Calu3 (cell line): ENCODE measurements at regions not wholly inside any gene's neighbourhood (a gene's known extent, or its start where the extent isn't known, plus 50 kb on each side); places are given as distances from the start of the nearest gene placed in this dataset.
A peak's percentile ranks its signal among the peaks of the same experiment; 100 is the strongest.

ENCODE experiments used
- BruUV-seq: library from RNA; stranded (reverse); fragments of 400-500 nt; replicated peaks from 2 replicates; lab custom pipeline; 2021; lab: Mats Ljungman, UMichigan
- CTCF ChIA-PET: fragments of 300-600 bp; sonication (Branson Sonifier 250); formaldehyde crosslinking; loops from one replicate; lab custom pipeline; 2022; ENCODE audit warnings: antibody characterized with exemption; lab: Charles Lee
- DNase-seq: peaks from one replicate; pipeline ENCODE4 v3.0.0; 2022
- H3K27ac Mint-ChIP-seq: one replicate; pipeline ENCODE4 v1.8.0; 2022; ENCODE audit warnings: mixed read lengths; ENCODE audit not compliant: unreplicated experiment
- H3K27me3 Mint-ChIP-seq: one replicate; pipeline ENCODE4 v1.8.0; 2022; ENCODE audit warnings: mixed read lengths; ENCODE audit not compliant: unreplicated experiment
- H3K36me3 Mint-ChIP-seq: one replicate; pipeline ENCODE4 v1.8.0; 2022; ENCODE audit warnings: mild to moderate bottlenecking, moderate library complexity, mixed read lengths; ENCODE audit not compliant: insufficient read depth, unreplicated experiment
- H3K4me1 Mint-ChIP-seq: one replicate; pipeline ENCODE4 v1.8.0; 2022; ENCODE audit warnings: mild to moderate bottlenecking, low read depth, mixed read lengths; ENCODE audit not compliant: unreplicated experiment
- H3K4me3 Mint-ChIP-seq: one replicate; pipeline ENCODE4 v1.8.0; 2022; ENCODE audit warnings: mild to moderate bottlenecking, low read depth, moderate library complexity, mixed read lengths; ENCODE audit not compliant: unreplicated experiment
- H3K9me3 Mint-ChIP-seq: one replicate; pipeline ENCODE4 v1.8.0; 2022; ENCODE audit warnings: low read depth, mixed read lengths; ENCODE audit not compliant: unreplicated experiment
- CTCF ChIP-seq: fragments of 200-600 bp; IDR thresholded peaks from one replicate; pipeline ENCODE4 v1.8.0; 2022; ENCODE audit warnings: antibody characterized with exemption; ENCODE audit not compliant: unreplicated experiment
- intact Hi-C: fragments of 100-400 bp; cut with micrococcal nuclease; formaldehyde crosslinking; loops from one replicate; pipeline ENCODE4 v1.10.0; 2022; ENCODE audit not compliant: unreplicated experiment

GRCh38 chr2:240255165-240255491 is 114.7 kb upstream of the OTOS start:
- Mint-ChIP-seq H3K4me3 (peak overlapping the region; percentile 53), H3K9me3 (no peaks in the 10 kb centered on the region), H3K4me1 (peaks cover 27% of the 10 kb centered on the region), H3K27ac (no peak overlapping the region), H3K36me3 (peaks cover 12% of the 10 kb centered on the region), H3K27me3 (no peaks in the 10 kb centered on the region)
- CTCF ChIA-PET, result interaction anchor here (1.1 to 1.5 kb wide), 3 partner anchors 17 to 115 kb away, joined by 3 to 4 read pairs (median 3); no protein-coding TSS in a partner anchor
- no TSS peak for BruUV-seq
- TF ChIP-seq CTCF, result no peak
- no peak for DNase-seq
- intact Hi-C loops, result loop anchor here (10.0 kb wide), 1 partner anchor 120 kb away; no protein-coding TSS in a partner anchor

DNA sequence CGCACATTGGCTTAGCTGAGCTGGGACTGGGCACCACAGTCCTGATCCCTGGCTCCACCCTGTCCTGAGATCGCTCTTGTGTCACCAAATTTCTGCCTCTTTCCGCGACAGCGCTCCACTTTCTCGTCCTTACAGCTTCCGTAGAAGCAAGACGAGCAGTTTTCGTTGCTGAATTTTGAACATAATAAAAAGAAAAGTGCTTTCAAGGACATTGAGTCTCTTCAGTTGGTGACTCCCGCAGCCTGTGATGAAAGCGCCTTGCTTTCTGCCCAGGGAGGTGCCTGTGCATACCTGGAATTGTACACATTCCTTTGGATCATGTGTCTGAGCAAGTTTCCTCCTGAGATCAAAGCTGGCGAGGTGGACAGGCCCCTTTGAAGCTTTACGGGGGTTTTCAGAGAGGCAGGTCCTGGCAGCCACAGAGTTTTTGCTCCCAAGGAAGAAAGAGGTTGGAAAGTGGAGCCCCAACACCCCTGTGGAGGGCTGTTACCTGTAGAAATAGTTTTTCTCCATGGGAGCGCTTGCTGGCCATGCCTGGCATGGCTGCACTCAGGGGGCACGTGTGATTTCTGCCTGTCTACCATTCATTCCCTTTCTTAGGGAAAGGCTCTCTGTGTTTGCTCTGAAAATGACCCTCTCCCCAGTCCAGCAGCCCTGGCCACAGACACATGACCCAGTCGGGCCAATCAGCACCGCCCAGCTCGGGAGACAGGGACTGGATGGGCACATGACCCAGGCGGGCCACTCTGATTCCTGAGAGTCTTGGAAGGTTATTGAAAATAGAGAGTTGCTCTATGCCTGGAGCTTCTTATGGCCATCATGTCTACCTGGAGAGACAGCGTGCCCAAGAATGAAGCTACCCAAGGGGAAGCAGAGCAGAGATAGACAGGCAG is 115.6 kb upstream of the OTOS start:
- Mint-ChIP-seq H3K4me1 (peaks cover 20% of the 10 kb centered on the region), H3K36me3 (peaks cover 12% of the 10 kb centered on the region), H3K27ac (peak overlapping the region; percentile 77), H3K4me3 (peak overlapping the region; percentile 53), H3K27me3 (no peaks in the 10 kb centered on the region), H3K9me3 (no peaks in the 10 kb centered on the region)
- BruUV-seq, result no TSS peak
- TF ChIP-seq CTCF, result no peak
- CTCF ChIA-PET, result interaction anchor here (1.1 to 1.5 kb wide), 3 partner anchors 18 to 114 kb away, joined by 3 to 4 read pairs (median 3); no protein-coding TSS in a partner anchor
- intact Hi-C loops, result loop anchor here (10.0 kb wide), 1 partner anchor 119 kb away; no protein-coding TSS in a partner anchor
- DNase-seq, result peak; percentile 68

DNA sequence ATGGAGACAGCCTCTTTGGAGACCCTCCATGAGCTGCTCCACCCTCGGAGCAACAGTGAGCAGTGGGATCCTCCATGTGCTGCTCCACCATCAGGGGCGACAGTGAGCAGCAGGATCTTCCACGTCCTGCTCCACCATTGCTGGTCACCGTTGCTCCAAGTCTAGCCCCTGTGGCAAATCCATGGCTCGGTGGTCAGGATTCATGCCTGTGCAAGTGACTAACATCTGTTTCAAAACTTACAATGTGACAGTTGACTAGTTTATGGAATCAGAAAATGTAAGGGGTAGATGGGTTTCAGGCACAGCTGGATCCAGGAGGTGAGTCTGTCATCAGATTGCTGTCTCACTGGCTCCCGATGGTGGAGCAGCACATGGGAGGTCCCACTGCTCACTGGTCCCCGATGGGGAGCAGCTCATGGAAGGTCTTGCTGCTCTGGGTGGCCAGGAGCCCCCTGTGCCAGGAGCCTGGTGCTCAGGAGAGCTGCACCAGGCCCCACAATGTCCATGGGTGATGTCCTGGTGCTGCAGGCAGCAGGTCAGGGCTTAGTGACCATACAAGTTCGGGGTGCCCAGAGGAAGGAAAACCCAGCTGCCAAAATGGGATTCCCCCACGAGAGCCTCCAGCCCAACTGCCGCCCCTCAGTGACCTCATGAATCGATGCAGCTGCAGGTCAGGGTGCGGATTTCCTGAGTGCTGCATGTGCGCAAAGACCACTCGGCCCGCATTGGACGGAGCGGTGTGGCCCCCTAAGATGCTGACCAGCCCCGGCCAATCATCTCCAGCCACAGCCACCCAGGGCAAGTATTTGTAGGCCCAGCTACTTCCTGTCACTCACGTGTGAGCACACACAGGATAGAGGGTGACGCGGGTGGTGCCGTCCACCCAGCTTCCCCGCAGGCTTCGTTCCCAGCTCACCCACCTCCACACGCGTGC is 116.5 kb upstream of the OTOS start:
- H3K4me1 Mint-ChIP-seq, result peaks cover 20% of the 10 kb centered on the region
- CTCF ChIA-PET, result no interaction called here
- TF ChIP-seq CTCF, result no peak
- H3K36me3 Mint-ChIP-seq, result peaks cover 12% of the 10 kb centered on the region
- no TSS peak for BruUV-seq
- H3K27me3 Mint-ChIP-seq, result no peaks in the 10 kb centered on the region
- intact Hi-C loops, result loop anchor here (10.0 kb wide), 1 partner anchor 118 kb away; no protein-coding TSS in a partner anchor
- peaks cover 6% of the 10 kb centered on the region for H3K9me3 Mint-ChIP-seq
- H3K27ac Mint-ChIP-seq, result peak overlapping the region; percentile 77
- DNase-seq, result no peak
- H3K4me3 Mint-ChIP-seq, result peak overlapping the region; percentile 53

DNA sequence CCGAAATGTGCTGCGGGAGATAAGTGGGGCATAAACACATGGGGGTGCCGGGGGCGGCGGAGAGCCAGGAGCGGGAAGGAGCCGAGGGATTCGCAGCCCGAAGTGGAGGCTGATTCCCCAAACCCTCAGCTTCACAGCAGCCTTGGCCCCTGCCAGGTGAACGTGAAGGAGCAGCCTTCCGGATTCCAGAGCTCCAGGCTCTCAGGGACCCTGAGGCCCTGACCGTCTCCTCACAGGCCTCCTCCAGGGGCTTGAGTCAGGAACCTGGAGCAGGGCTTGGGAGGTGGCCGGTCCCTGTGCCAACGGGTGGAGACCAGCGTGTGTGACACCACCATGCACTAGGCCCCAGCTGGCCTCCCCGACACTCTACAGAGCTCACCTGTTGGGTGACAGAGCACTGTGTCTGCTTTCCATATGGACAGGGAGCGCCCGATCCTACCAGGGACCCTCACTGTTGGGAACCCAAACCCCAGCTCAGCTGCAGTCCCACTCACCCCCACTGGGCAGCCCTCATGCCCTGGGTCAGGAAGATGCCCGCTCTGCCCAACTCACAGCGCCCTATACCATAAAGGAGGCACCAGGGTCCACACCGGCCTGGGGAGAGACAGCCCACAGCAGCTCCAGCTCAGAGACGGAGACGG is 117.6 kb upstream of the OTOS start:
- H3K27me3 Mint-ChIP-seq, result no peaks in the 10 kb centered on the region
- TF ChIP-seq CTCF, result no peak
- CTCF ChIA-PET, result no interaction called here
- H3K4me3 Mint-ChIP-seq, result no peak overlapping the region
- intact Hi-C loops, result loop anchor here (10.0 kb wide), 1 partner anchor 117 kb away; no protein-coding TSS in a partner anchor
- no peak overlapping the region for H3K27ac Mint-ChIP-seq
- no peak for DNase-seq
- BruUV-seq, result no TSS peak
- peaks cover 10% of the 10 kb centered on the region for H3K9me3 Mint-ChIP-seq
- peaks cover 12% of the 10 kb centered on the region for H3K36me3 Mint-ChIP-seq
- H3K4me1 Mint-ChIP-seq, result peaks cover 20% of the 10 kb centered on the region
